ENCODE measurements at regions not wholly inside any gene's neighbourhood (a gene's known extent, or its start where the extent isn't known, plus 50 kb on each side); places are given as distances from the start of the nearest gene placed in this dataset.

GRCh38 chr17:79296243-79296642 is 221.6 kb downstream of the ENGASE start:
- TF ChIP-seq CTCF (IDR thresholded peaks at IDR 0.05) (no peak), POLR2A (IDR thresholded peaks at IDR 0.05) (no peak)
